ENCODE measurements at regions not wholly inside any gene's neighbourhood (a gene's known extent, or its start where the extent isn't known, plus 50 kb on each side); places are given as distances from the start of the nearest gene placed in this dataset.

DNA sequence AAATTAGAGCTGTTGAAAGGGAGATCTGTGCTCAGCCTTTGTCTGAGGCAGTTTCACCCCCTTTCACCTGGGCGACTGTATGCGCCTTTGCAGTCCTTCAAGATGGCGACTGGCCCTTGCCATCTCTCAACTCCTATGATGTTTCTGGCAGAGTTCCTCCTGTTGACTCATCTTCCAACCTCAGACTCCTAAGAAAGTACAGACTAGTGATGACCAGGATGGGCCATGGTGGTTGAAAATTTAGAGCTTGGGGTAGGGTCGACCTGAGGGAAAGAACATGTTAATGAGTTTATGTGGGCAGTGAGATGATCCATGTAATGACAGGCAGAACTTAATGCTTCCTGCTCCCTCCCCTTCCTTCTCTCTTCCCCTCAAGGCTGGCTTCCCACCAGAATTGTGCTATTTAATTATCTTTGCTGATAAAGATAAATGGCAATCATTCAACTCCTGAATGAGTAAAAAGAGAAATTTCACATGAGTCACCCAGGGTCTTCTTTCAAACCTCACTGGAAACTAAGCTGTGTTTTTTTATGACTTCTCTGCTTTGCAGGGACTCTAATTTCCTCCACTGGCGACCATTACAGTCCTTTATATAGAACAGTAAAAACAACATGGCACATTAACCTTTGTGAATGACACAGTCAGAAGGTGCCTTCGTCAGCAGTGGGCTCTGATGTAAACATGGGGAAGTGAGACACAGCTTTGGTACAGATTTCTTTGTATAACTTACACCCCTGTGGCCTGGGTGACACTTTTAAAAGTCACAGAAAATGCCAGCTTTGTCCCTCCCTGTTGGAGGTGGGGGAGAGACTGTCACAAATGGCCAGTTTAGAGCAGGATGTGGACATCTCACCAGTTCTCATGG, 103.5 kb downstream of the SCP2D1 start:
- Mint-ChIP-seq H3K27ac (no peak overlapping the region), H3K4me1 (ENCODE audit: unreplicated experiment) (peaks cover 16% of the 10 kb centered on the region), H3K9me3 (peaks cover 4% of the 10 kb centered on the region), H3K4me3 (no peak overlapping the region), H3K27me3 (no peaks in the 10 kb centered on the region), H3K36me3 (no peaks in the 10 kb centered on the region)
- TF ChIP-seq, protein P1, sequence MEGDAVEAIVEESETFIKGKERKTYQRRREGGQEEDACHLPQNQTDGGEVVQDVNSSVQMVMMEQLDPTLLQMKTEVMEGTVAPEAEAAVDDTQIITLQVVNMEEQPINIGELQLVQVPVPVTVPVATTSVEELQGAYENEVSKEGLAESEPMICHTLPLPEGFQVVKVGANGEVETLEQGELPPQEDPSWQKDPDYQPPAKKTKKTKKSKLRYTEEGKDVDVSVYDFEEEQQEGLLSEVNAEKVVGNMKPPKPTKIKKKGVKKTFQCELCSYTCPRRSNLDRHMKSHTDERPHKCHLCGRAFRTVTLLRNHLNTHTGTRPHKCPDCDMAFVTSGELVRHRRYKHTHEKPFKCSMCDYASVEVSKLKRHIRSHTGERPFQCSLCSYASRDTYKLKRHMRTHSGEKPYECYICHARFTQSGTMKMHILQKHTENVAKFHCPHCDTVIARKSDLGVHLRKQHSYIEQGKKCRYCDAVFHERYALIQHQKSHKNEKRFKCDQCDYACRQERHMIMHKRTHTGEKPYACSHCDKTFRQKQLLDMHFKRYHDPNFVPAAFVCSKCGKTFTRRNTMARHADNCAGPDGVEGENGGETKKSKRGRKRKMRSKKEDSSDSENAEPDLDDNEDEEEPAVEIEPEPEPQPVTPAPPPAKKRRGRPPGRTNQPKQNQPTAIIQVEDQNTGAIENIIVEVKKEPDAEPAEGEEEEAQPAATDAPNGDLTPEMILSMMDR (conservative IDR thresholded peaks at IDR 0.05), result no peak
- no peak for DNase-seq (ENCODE audit: extremely low spot score, unreplicated experiment)

DNA sequence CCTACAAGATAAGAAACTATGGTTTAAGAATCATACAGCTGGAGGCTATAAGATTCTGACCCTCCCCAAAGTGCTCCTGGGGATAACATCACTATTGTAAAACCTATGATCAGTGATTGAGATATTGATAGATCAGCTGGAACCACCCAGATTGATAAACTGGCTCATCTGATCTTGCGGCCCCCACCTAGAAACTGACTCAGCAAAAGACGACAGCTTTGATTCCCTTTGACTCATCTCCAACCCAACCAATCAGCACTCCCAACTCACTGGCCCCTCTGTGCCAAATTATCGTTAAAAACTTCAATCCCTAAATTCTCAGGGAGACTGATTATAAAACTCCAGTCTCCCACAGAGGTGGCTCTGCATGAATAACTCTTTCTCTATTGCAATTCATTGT, 106.4 kb downstream of the SCP2D1 start:
- Mint-ChIP-seq H3K27ac (no peak overlapping the region), H3K27me3 (no peaks in the 10 kb centered on the region), H3K4me3 (no peak overlapping the region), H3K36me3 (no peaks in the 10 kb centered on the region), H3K4me1 (ENCODE audit: unreplicated experiment) (peaks cover 16% of the 10 kb centered on the region), H3K9me3 (no peaks in the 10 kb centered on the region)
- TF ChIP-seq, protein P1 (conservative IDR thresholded peaks at IDR 0.05), result no peak
- DNase-seq (ENCODE audit: extremely low spot score, unreplicated experiment), result no peak

DNA sequence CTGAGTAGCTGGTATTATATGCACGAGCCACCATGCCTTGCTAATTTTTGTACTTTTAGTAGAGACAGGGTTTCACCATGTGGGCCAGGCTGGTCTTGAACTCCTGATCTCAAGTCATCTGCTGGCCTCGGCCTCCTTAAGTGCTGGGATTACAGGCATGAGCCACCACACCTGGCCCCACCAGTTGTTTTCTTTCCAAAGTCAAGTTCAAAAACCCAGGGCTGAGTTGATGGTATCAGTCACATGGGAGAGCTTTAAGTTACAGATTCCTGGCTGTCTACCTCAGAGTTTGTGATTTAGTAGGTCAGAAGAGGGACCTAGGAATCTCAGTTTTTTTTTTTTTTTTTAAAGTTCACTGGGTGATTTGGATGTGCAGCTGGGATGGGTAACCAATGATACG, 107.7 kb downstream of the SCP2D1 start:
- H3K9me3 Mint-ChIP-seq, result no peaks in the 10 kb centered on the region
- H3K27me3 Mint-ChIP-seq, result no peaks in the 10 kb centered on the region
- no peak overlapping the region for H3K4me3 Mint-ChIP-seq

DNA sequence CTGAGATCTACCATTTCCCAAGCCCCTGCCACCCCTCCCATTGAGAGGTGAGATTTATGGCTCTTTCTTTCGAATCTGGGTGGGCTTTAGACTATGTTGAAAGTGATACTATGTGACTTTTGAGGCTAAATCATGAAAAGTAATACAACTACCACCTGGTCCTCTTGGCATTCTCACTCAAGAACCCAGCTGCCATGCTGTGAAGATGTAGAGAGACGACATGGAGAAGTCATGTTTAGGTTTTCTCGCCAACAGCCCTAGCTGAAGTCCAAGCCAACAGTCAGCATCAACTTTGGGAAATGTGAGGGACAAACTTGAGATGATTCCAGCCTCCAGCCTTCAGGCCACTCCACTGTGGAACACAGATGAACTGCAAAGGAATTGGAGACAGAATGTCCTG, 108.7 kb downstream of the SCP2D1 start:
- H3K4me1 Mint-ChIP-seq (ENCODE audit: unreplicated experiment), result peaks cover 10% of the 10 kb centered on the region
- DNase-seq (ENCODE audit: extremely low spot score, unreplicated experiment), result no peak
- no peaks in the 10 kb centered on the region for H3K36me3 Mint-ChIP-seq
- no peak overlapping the region for H3K27ac Mint-ChIP-seq
- H3K27me3 Mint-ChIP-seq, result peaks cover 6% of the 10 kb centered on the region
- H3K4me3 Mint-ChIP-seq, result no peak overlapping the region
- TF ChIP-seq, protein P1 (conservative IDR thresholded peaks at IDR 0.05), result no peak
- peaks cover 8% of the 10 kb centered on the region for H3K9me3 Mint-ChIP-seq

More for the DNA sequence above, 107.7 kb downstream of the SCP2D1 start:
- Mint-ChIP-seq H3K4me1 (ENCODE audit: unreplicated experiment) (peaks cover 16% of the 10 kb centered on the region), H3K27ac (no peak overlapping the region), H3K36me3 (no peaks in the 10 kb centered on the region)
- TF ChIP-seq, protein P1 (conservative IDR thresholded peaks at IDR 0.05), result no peak
- DNase-seq (ENCODE audit: extremely low spot score, unreplicated experiment), result no peak

DNA sequence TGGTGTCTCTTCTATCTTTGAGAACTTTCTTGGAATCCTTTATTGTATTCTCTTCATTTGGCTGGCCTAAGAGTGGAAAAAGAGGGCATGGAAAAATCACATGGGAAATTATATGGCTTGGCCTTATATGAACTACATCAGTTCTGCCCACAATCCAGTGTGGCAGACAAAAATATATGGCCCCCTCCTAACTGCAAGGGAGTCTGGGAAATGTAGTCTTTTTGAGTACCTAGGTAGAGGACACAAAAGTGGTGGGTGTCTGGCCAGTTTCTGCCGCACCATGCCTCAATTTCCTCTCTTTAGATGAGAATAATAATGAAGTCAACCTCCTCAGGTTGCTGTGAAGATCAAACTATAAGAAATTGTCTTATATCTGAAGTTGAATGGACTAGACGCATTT, 109.3 kb downstream of the SCP2D1 start:
- no peak for DNase-seq (ENCODE audit: extremely low spot score, unreplicated experiment)
- H3K36me3 Mint-ChIP-seq, result no peaks in the 10 kb centered on the region
- TF ChIP-seq, protein P1 (conservative IDR thresholded peaks at IDR 0.05), result no peak
- peaks cover 8% of the 10 kb centered on the region for H3K9me3 Mint-ChIP-seq
- peaks cover 6% of the 10 kb centered on the region for H3K27me3 Mint-ChIP-seq
- no peak overlapping the region for H3K4me3 Mint-ChIP-seq
- H3K4me1 Mint-ChIP-seq (ENCODE audit: unreplicated experiment), result peaks cover 4% of the 10 kb centered on the region
- no peak overlapping the region for H3K27ac Mint-ChIP-seq
